ENCODE measurements at regions not wholly inside any gene's neighbourhood (a gene's known extent, or its start where the extent isn't known, plus 50 kb on each side); places are given as distances from the start of the nearest gene placed in this dataset.

DNA sequence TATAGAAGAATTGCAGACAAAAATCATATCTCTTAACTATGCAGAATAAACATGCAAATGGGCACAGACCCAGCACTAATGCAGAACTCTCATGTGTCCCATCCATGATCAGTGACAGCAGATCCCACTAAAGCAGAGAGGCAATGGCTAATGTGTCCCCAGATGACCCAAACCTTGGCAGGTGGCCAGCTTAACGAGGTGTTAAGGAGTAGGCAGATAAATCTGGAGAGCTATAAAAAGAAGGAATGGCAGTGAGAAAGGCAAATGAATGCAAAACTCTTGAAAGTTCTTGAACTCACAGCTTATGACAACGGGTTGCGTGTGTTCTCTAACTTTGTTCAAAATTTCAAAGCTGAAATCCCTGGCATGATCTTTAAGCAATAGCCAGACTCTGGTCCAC, 265.4 kb downstream of the RASEF start (continued):
- no peak for TF ChIP-seq MEIS1 (CRISPR knock-in tag; IDR thresholded peaks at IDR 0.05; ENCODE audit: borderline replicate concordance)
- TF ChIP-seq ZNF426 (tag by site-specific recombination; IDR thresholded peaks at IDR 0.05) = no peak
- TF ChIP-seq, protein P1, sequence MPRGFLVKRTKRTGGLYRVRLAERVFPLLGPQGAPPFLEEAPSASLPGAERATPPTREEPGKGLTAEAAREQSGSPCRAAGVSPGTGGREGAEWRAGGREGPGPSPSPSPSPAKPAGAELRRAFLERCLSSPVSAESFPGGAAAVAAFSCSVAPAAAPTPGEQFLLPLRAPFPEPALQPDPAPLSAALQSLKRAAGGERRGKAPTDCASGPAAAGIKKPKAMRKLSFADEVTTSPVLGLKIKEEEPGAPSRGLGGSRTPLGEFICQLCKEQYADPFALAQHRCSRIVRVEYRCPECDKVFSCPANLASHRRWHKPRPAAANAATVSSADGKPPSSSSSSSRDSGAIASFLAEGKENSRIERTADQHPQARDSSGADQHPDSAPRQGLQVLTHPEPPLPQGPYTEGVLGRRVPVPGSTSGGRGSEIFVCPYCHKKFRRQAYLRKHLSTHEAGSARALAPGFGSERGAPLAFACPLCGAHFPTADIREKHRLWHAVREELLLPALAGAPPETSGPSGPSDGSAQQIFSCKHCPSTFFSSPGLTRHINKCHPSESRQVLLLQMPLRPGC (tag by site-specific recombination; IDR thresholded peaks at IDR 0.05) = no peak
- TF ChIP-seq ZNF335 (tag by site-specific recombination; conservative IDR thresholded peaks at IDR 0.05) = no peak
- TF ChIP-seq, protein P2, sequence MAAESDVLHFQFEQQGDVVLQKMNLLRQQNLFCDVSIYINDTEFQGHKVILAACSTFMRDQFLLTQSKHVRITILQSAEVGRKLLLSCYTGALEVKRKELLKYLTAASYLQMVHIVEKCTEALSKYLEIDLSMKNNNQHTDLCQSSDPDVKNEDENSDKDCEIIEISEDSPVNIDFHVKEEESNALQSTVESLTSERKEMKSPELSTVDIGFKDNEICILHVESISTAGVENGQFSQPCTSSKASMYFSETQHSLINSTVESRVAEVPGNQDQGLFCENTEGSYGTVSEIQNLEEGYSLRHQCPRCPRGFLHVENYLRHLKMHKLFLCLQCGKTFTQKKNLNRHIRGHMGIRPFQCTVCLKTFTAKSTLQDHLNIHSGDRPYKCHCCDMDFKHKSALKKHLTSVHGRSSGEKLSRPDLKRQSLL (tag by site-specific recombination; IDR thresholded peaks at IDR 0.05) = no peak
- TF ChIP-seq RBAK (tag by site-specific recombination; IDR thresholded peaks at IDR 0.05) = no peak
- TF ChIP-seq, protein P3, sequence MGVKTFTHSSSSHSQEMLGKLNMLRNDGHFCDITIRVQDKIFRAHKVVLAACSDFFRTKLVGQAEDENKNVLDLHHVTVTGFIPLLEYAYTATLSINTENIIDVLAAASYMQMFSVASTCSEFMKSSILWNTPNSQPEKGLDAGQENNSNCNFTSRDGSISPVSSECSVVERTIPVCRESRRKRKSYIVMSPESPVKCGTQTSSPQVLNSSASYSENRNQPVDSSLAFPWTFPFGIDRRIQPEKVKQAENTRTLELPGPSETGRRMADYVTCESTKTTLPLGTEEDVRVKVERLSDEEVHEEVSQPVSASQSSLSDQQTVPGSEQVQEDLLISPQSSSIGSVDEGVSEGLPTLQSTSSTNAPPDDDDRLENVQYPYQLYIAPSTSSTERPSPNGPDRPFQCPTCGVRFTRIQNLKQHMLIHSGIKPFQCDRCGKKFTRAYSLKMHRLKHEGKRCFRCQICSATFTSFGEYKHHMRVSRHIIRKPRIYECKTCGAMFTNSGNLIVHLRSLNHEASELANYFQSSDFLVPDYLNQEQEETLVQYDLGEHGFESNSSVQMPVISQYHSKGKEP (tag by site-specific recombination; IDR thresholded peaks at IDR 0.05) = peak; percentile 74; the same call in 1 of the 2 replicates
- TF ChIP-seq, protein P4, sequence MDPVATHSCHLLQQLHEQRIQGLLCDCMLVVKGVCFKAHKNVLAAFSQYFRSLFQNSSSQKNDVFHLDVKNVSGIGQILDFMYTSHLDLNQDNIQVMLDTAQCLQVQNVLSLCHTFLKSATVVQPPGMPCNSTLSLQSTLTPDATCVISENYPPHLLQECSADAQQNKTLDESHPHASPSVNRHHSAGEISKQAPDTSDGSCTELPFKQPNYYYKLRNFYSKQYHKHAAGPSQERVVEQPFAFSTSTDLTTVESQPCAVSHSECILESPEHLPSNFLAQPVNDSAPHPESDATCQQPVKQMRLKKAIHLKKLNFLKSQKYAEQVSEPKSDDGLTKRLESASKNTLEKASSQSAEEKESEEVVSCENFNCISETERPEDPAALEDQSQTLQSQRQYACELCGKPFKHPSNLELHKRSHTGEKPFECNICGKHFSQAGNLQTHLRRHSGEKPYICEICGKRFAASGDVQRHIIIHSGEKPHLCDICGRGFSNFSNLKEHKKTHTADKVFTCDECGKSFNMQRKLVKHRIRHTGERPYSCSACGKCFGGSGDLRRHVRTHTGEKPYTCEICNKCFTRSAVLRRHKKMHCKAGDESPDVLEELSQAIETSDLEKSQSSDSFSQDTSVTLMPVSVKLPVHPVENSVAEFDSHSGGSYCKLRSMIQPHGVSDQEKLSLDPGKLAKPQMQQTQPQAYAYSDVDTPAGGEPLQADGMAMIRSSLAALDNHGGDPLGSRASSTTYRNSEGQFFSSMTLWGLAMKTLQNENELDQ (tag by site-specific recombination; IDR thresholded peaks at IDR 0.05; ENCODE audit: low read depth) = no peak
- peak; percentile 22; the same call in 1 of the 2 replicates for TF ChIP-seq GFI1B (tag by site-specific recombination; IDR thresholded peaks at IDR 0.05)
- TF ChIP-seq ZNF521 (tag by site-specific recombination; IDR thresholded peaks at IDR 0.05) = no peak
- TF ChIP-seq ZNF174 (tag by site-specific recombination; IDR thresholded peaks at IDR 0.05) = no peak
- TF ChIP-seq ZNF48 (tag by site-specific recombination; IDR thresholded peaks at IDR 0.05) = no peak
- no peak for TF ChIP-seq ZSCAN23 (tag by site-specific recombination; IDR thresholded peaks at IDR 0.05)
- peak; percentile 25; the same call in 1 of the 2 replicates for TF ChIP-seq KLF10 (tag by site-specific recombination; IDR thresholded peaks at IDR 0.05)
- TF ChIP-seq ZNF10 (tag by site-specific recombination; IDR thresholded peaks at IDR 0.05) = 0 out of 2 replicates have a peak, but pooled peaks have one; percentile 34
- TF ChIP-seq, protein P5, sequence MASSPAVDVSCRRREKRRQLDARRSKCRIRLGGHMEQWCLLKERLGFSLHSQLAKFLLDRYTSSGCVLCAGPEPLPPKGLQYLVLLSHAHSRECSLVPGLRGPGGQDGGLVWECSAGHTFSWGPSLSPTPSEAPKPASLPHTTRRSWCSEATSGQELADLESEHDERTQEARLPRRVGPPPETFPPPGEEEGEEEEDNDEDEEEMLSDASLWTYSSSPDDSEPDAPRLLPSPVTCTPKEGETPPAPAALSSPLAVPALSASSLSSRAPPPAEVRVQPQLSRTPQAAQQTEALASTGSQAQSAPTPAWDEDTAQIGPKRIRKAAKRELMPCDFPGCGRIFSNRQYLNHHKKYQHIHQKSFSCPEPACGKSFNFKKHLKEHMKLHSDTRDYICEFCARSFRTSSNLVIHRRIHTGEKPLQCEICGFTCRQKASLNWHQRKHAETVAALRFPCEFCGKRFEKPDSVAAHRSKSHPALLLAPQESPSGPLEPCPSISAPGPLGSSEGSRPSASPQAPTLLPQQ (tag by site-specific recombination; IDR thresholded peaks at IDR 0.05) = no peak
- TF ChIP-seq OVOL3 (tag by site-specific recombination; IDR thresholded peaks at IDR 0.05) = no peak
- no peak for TF ChIP-seq MZF1 (tag by site-specific recombination; IDR thresholded peaks at IDR 0.05; ENCODE audit: borderline replicate concordance)
- TF ChIP-seq ZEB2 (tag by site-specific recombination; IDR thresholded peaks at IDR 0.05) = no peak
- no peak for TF ChIP-seq ZNF423 (tag by site-specific recombination; IDR thresholded peaks at IDR 0.05)
- no peak for TF ChIP-seq ZNF132 (tag by site-specific recombination; IDR thresholded peaks at IDR 0.05; ENCODE audit: borderline replicate concordance)
- TF ChIP-seq ZNF670 (tag by site-specific recombination; IDR thresholded peaks at IDR 0.05; ENCODE audit: low read depth) = no peak
- no peak for TF ChIP-seq IKZF3 (tag by site-specific recombination; IDR thresholded peaks at IDR 0.05)
- TF ChIP-seq FEZF1 (tag by site-specific recombination; IDR thresholded peaks at IDR 0.05) = peak; percentile 65
- TF ChIP-seq ZFP69B (tag by site-specific recombination; IDR thresholded peaks at IDR 0.05) = no peak
- no peak for TF ChIP-seq SP7 (tag by site-specific recombination; IDR thresholded peaks at IDR 0.05)
- TF ChIP-seq ZNF843 (tag by site-specific recombination; IDR thresholded peaks at IDR 0.05) = peak; percentile 54; the same call in 1 of the 2 replicates
- TF ChIP-seq, protein P6, sequence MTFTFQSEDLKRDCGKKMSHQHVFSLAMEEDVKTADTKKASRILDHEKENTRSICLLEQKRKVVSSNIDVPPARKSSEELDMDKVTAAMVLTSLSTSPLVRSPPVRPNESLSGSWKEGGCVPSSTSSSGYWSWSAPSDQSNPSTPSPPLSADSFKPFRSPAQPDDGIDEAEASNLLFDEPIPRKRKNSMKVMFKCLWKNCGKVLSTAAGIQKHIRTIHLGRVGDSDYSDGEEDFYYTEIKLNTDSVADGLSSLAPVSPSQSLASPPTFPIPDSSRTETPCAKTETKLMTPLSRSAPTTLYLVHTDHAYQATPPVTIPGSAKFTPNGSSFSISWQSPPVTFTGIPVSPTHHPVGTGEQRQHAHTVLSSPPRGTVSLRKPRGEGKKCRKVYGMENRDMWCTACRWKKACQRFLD (tag by site-specific recombination; IDR thresholded peaks at IDR 0.05) = no peak
- peak; percentile 75 for TF ChIP-seq WT1 (tag by site-specific recombination; IDR thresholded peaks at IDR 0.05)
- TF ChIP-seq, protein P7, sequence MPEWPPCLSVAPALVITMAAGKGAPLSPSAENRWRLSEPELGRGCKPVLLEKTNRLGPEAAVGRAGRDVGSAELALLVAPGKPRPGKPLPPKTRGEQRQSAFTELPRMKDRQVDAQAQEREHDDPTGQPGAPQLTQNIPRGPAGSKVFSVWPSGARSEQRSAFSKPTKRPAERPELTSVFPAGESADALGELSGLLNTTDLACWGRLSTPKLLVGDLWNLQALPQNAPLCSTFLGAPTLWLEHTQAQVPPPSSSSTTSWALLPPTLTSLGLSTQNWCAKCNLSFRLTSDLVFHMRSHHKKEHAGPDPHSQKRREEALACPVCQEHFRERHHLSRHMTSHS (tag by site-specific recombination; IDR thresholded peaks at IDR 0.05) = no peak
